ENCODE measurements at regions not wholly inside any gene's neighbourhood (a gene's known extent, or its start where the extent isn't known, plus 50 kb on each side); places are given as distances from the start of the nearest gene placed in this dataset.

DNA sequence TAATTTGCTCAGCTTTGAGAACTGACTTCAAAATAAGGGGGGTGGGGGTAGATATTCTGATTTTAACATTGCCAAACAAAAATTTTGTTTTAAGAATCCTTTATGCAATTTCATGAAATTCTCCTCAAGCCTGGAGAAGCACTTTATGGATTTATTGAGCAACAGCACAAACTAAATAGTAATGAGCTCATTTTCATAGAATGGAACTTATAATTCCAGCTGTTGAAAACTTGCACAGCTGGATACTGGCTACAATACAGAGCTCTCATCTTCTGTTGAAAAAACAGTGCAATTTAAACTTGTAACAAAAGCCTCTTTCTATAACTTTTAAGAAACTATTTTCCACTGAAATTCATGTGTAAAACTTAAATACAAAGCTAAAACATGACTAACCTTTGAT, 137.6 kb upstream of the FN1 start:
- Histone ChIP-seq H3K9me3 (ENCODE audit: control insufficient read depth in 1 of 2, low read length in 2 of 2) (no peaks in the 10 kb centered on the region), H3K4me3 (ENCODE audit: low read depth in 1 of 2, low read length in 2 of 2) (no peak overlapping the region), H3K36me3 (ENCODE audit: control insufficient read depth in 1 of 2, insufficient read depth in 2 of 2, low read length in 2 of 2) (no peaks in the 10 kb centered on the region), H3K27me3 (ENCODE audit: control insufficient read depth in 1 of 2, insufficient read depth in 2 of 2, low read length in 2 of 2) (no peaks in the 10 kb centered on the region), H3K4me1 (ENCODE audit: control insufficient read depth in 1 of 2, insufficient read depth in 2 of 2, low read length in 2 of 2) (peaks cover 0 to 4% of the 10 kb centered on the region in 2 donors), H3K27ac (ENCODE audit: low read depth, low read length) (no peak overlapping the region), H3K9ac (ENCODE audit: low read depth in 1 of 2, low read length in 2 of 2) (no peak overlapping the region)

DNA sequence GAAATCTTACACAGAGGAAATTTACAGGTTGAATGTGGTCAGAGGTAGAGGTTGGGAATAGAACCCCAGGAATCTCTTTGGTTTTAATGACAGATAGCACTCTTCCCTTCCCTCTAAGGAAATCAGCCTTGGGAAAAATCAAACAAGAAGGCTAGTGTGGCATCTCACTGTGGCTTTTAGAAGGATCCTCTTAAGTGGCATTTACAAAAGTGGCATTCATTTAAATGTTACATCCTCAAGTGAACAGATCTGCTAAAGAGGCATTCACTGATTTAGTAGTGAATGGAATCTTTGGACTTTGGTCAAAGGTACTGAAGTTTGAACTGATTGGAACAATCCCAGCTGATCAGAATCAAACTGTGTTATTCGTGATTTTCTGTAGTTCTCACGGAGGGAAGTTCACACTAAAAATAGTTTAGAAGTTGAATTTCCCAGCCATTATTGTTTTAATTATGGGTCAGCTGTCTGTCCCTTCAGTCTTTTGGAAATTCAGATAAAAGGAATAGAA, 136.5 kb upstream of the FN1 start:
- Histone ChIP-seq H3K9me3 (ENCODE audit: control insufficient read depth in 1 of 2, low read length in 2 of 2) (no peaks in the 10 kb centered on the region), H3K27ac (ENCODE audit: low read depth, low read length) (no peak overlapping the region), H3K36me3 (ENCODE audit: control insufficient read depth in 1 of 2, insufficient read depth in 2 of 2, low read length in 2 of 2) (no peaks in the 10 kb centered on the region), H3K27me3 (ENCODE audit: control insufficient read depth in 1 of 2, insufficient read depth in 2 of 2, low read length in 2 of 2) (no peaks in the 10 kb centered on the region), H3K4me3 (ENCODE audit: low read depth in 1 of 2, low read length in 2 of 2) (no peak overlapping the region), H3K4me1 (ENCODE audit: control insufficient read depth in 1 of 2, insufficient read depth in 2 of 2, low read length in 2 of 2) (peaks cover 0 to 4% of the 10 kb centered on the region in 2 donors), H3K9ac (ENCODE audit: low read depth in 1 of 2, low read length in 2 of 2) (no peak overlapping the region)

DNA sequence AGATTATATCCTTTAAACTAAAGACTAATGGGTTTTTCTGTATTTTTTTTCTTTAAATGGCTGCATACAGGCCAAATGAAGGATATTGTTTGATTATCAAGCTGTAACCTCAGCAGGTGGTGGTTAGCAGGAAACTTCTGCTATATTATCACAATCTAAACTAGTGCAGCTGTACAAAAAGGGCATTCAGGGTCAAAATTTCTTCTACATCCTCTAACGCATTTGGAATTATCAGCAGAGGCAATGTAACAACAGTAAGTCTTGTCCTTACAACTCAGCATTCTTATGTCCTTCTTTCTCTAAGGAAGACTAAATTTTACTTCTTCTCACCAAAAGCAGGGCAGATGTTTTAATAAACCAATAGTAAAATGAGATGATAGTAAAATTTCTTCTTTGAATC, 135.8 kb upstream of the FN1 start:
- H3K27ac ChIP-seq (ENCODE audit: low read depth, low read length), result no peak overlapping the region
- peaks cover 0 to 4% of the 10 kb centered on the region in 2 donors for H3K4me1 ChIP-seq (ENCODE audit: control insufficient read depth in 1 of 2, insufficient read depth in 2 of 2, low read length in 2 of 2)
- no peak overlapping the region for H3K9ac ChIP-seq (ENCODE audit: low read depth in 1 of 2, low read length in 2 of 2)
- H3K36me3 ChIP-seq (ENCODE audit: control insufficient read depth in 1 of 2, insufficient read depth in 2 of 2, low read length in 2 of 2), result no peaks in the 10 kb centered on the region
- no peak overlapping the region for H3K4me3 ChIP-seq (ENCODE audit: low read depth in 1 of 2, low read length in 2 of 2)
- no peaks in the 10 kb centered on the region for H3K9me3 ChIP-seq (ENCODE audit: control insufficient read depth in 1 of 2, low read length in 2 of 2)
- H3K27me3 ChIP-seq (ENCODE audit: control insufficient read depth in 1 of 2, insufficient read depth in 2 of 2, low read length in 2 of 2), result no peaks in the 10 kb centered on the region

DNA sequence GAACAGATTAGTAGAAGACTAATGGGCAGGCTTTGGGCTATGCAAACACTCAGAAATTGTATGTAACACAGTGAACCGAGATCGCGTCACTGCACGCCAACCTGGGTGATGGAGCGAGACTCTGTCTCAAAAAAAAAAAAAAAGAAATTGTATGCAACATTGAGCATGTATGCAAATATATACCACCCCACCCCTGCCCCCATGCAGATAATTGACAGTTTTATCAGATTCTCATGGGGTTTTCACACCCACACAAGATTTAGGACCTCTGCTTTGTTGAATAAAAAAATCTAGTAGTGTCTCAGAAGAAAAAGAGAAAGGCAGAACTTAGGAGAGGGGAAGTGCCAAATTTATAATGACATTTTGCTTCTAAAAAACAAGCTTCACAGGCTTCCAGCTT, 131.6 kb upstream of the FN1 start:
- Histone ChIP-seq H3K27ac (ENCODE audit: low read depth, low read length) (no peak overlapping the region), H3K27me3 (ENCODE audit: control insufficient read depth in 1 of 2, insufficient read depth in 2 of 2, low read length in 2 of 2) (no peaks in the 10 kb centered on the region), H3K4me1 (ENCODE audit: control insufficient read depth in 1 of 2, insufficient read depth in 2 of 2, low read length in 2 of 2) (peaks cover 0 to 4% of the 10 kb centered on the region in 2 donors), H3K9me3 (ENCODE audit: control insufficient read depth in 1 of 2, low read length in 2 of 2) (no peaks in the 10 kb centered on the region), H3K36me3 (ENCODE audit: control insufficient read depth in 1 of 2, insufficient read depth in 2 of 2, low read length in 2 of 2) (no peaks in the 10 kb centered on the region), H3K4me3 (ENCODE audit: low read depth in 1 of 2, low read length in 2 of 2) (no peak overlapping the region), H3K9ac (ENCODE audit: low read depth in 1 of 2, low read length in 2 of 2) (no peak overlapping the region)

DNA sequence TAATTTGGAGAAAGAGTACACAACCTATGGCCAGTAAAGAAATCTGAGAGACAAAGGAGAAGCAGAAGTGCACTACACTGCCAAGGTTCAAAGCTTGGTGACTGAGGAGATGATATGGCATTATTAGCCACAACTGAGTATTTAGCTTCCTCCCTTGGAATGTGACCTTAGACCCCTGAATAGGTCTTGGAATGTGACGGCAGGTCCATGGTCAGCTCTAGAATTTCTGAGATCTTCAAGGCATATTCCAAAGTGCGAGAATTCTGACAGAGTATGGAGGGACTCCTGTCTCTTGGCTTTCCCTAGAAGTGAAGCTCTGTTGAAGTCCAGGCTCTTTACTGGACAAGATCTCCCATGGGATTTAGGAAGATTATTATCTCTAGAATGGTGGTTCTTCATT, 130.0 kb upstream of the FN1 start:
- Histone ChIP-seq H3K4me1 (ENCODE audit: control insufficient read depth in 1 of 2, insufficient read depth in 2 of 2, low read length in 2 of 2) (no peaks in the 10 kb centered on the region), H3K9me3 (ENCODE audit: control insufficient read depth in 1 of 2, low read length in 2 of 2) (no peaks in the 10 kb centered on the region), H3K27ac (ENCODE audit: low read depth, low read length) (no peak overlapping the region), H3K36me3 (ENCODE audit: control insufficient read depth in 1 of 2, insufficient read depth in 2 of 2, low read length in 2 of 2) (no peaks in the 10 kb centered on the region), H3K9ac (ENCODE audit: low read depth in 1 of 2, low read length in 2 of 2) (no peak overlapping the region), H3K4me3 (ENCODE audit: low read depth in 1 of 2, low read length in 2 of 2) (no peak overlapping the region), H3K27me3 (ENCODE audit: control insufficient read depth in 1 of 2, insufficient read depth in 2 of 2, low read length in 2 of 2) (no peaks in the 10 kb centered on the region)

DNA sequence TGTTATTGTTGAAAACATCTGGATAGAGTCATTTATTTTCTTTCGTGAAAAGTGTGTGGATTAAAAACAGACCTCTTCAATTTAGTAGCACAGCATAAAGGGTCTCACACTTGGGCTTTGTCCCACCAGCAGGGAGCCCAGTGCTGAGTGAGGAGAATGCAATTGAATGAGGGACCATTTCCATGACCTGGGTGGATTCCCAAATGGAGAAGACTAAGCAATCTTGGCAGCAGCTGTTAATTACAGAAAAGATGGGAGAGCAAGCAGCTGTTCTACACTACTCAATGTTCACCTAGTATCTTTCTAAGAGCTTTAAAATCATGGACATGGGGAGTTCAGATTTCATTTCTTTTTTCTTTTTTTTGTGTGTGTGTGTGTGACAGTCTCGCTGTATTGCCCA, 121.8 kb upstream of the FN1 start:
- H3K9me3 ChIP-seq (ENCODE audit: control insufficient read depth in 1 of 2, low read length in 2 of 2), result no peaks in the 10 kb centered on the region
- H3K9ac ChIP-seq (ENCODE audit: low read depth in 1 of 2, low read length in 2 of 2), result no peak overlapping the region
- H3K4me1 ChIP-seq (ENCODE audit: control insufficient read depth in 1 of 2, insufficient read depth in 2 of 2, low read length in 2 of 2), result no peaks in the 10 kb centered on the region
- no peak overlapping the region for H3K4me3 ChIP-seq (ENCODE audit: low read depth in 1 of 2, low read length in 2 of 2)
- H3K36me3 ChIP-seq (ENCODE audit: control insufficient read depth in 1 of 2, insufficient read depth in 2 of 2, low read length in 2 of 2), result no peaks in the 10 kb centered on the region
- no peaks in the 10 kb centered on the region for H3K27me3 ChIP-seq (ENCODE audit: control insufficient read depth in 1 of 2, insufficient read depth in 2 of 2, low read length in 2 of 2)
- no peak overlapping the region for H3K27ac ChIP-seq (ENCODE audit: low read depth, low read length)

DNA sequence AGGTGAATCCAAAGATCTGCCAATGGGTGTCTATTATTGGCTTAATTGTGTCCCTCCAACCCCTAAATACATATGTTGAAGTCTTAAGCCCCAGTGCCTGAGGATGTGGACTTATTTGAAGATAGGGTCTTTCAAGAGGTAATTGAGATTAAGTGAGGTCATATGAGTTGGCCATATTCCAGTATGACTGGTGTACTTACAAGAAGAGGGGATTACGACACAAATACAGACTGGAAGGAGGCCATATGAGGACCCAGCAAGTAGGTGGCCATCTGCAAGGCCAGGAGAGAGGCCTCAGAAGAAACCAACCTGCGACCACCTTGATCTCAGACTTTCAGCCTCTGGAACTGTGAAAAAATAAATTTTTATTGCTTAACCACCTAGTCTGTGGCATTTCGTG, 121.1 kb upstream of the FN1 start:
- no peak overlapping the region for H3K9ac ChIP-seq (ENCODE audit: low read depth in 1 of 2, low read length in 2 of 2)
- H3K27me3 ChIP-seq (ENCODE audit: control insufficient read depth in 1 of 2, insufficient read depth in 2 of 2, low read length in 2 of 2), result no peaks in the 10 kb centered on the region
- no peaks in the 10 kb centered on the region for H3K36me3 ChIP-seq (ENCODE audit: control insufficient read depth in 1 of 2, insufficient read depth in 2 of 2, low read length in 2 of 2)
- H3K27ac ChIP-seq (ENCODE audit: low read depth, low read length), result no peak overlapping the region
- H3K9me3 ChIP-seq (ENCODE audit: control insufficient read depth in 1 of 2, low read length in 2 of 2), result no peaks in the 10 kb centered on the region
- H3K4me3 ChIP-seq (ENCODE audit: low read depth in 1 of 2, low read length in 2 of 2), result no peak overlapping the region
- no peaks in the 10 kb centered on the region for H3K4me1 ChIP-seq (ENCODE audit: control insufficient read depth in 1 of 2, insufficient read depth in 2 of 2, low read length in 2 of 2)

DNA sequence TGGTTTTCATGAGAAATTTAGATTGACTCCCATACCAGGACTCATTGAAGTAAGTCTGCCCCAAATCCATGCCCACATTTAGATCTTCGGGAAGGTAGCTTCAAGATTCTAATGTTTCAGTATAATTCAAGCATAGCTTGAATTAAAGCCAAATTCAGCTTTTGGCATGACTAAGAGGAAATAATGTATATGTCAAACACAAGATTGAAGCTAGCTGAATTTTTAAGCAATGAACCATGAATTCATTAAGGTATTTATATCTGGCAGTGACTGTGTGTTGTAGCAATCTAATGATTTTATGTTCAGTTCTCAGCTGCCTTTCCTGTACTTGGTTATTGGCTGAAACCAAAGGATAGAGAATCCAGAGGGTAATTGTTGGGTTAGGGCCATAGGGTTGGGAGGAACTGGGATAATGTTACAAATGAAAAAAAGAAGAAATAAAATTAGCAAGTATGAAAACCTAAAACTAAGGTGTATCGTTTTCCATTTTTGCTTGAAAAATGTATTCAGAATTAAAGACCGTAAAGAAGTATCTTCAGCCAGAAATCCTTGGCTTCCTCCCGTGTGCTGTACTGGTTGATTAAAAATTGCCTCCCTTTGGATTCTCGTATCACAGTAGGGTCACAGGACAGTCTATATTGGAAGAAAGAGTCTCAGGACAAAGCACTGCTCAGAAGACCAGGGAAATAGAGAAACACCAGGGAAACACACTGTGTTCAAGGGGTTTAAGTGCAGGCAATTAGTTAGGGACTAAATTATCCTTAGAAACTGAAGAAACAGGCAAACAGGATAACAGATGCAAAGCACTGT, 119.0 kb upstream of the FN1 start:
- Histone ChIP-seq H3K36me3 (ENCODE audit: control insufficient read depth in 1 of 2, insufficient read depth in 2 of 2, low read length in 2 of 2) (no peaks in the 10 kb centered on the region), H3K27ac (ENCODE audit: low read depth, low read length) (no peak overlapping the region), H3K4me1 (ENCODE audit: control insufficient read depth in 1 of 2, insufficient read depth in 2 of 2, low read length in 2 of 2) (no peaks in the 10 kb centered on the region), H3K9ac (ENCODE audit: low read depth in 1 of 2, low read length in 2 of 2) (no peak overlapping the region), H3K9me3 (ENCODE audit: control insufficient read depth in 1 of 2, low read length in 2 of 2) (no peaks in the 10 kb centered on the region), H3K27me3 (ENCODE audit: control insufficient read depth in 1 of 2, insufficient read depth in 2 of 2, low read length in 2 of 2) (no peaks in the 10 kb centered on the region), H3K4me3 (ENCODE audit: low read depth in 1 of 2, low read length in 2 of 2) (no peak overlapping the region)

DNA sequence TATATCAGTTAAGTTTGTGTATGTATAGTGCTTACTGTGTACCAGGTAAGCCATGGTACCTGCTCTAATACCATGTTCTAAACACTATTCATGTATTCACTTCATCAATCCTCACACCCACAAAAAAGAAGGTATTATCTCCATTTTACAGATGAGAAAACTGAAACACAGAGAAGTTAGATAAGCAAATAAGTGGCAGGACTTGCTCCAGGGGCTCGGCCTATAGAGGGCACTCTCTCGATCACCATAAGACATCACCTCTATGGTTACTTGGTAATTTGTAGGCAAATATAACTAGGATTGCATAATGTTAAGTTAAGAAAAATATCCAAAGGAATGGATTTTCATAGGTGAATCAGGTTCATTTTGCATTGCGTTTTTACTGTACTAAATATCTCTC, 118.1 kb upstream of the FN1 start:
- Histone ChIP-seq H3K9ac (ENCODE audit: low read depth in 1 of 2, low read length in 2 of 2) (no peak overlapping the region), H3K4me1 (ENCODE audit: control insufficient read depth in 1 of 2, insufficient read depth in 2 of 2, low read length in 2 of 2) (no peaks in the 10 kb centered on the region), H3K4me3 (ENCODE audit: low read depth in 1 of 2, low read length in 2 of 2) (no peak overlapping the region), H3K36me3 (ENCODE audit: control insufficient read depth in 1 of 2, insufficient read depth in 2 of 2, low read length in 2 of 2) (no peaks in the 10 kb centered on the region), H3K27ac (ENCODE audit: low read depth, low read length) (no peak overlapping the region), H3K9me3 (ENCODE audit: control insufficient read depth in 1 of 2, low read length in 2 of 2) (no peaks in the 10 kb centered on the region), H3K27me3 (ENCODE audit: control insufficient read depth in 1 of 2, insufficient read depth in 2 of 2, low read length in 2 of 2) (no peaks in the 10 kb centered on the region)

DNA sequence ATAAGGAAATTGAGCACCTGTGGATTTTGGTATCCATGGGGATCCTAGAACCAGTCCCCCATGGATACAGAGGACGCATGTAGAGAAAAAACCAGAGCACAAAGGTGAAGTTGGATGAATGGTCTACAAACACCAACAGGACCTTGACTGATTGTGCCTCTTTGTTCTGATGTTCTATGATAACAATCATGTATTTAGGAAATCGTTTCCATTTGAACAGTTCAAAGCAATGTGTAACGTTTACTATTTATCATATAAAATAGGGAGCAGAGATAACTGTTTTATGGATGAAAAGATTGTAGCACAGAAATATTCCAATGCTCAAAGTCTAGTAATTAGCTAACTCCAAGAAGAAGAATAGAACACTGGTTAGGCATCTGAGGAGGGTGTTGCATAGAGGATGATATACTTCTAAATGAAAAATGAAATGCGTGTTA, 116.3 kb upstream of the FN1 start:
- Histone ChIP-seq H3K9ac (ENCODE audit: low read depth in 1 of 2, low read length in 2 of 2) (no peak overlapping the region), H3K9me3 (ENCODE audit: control insufficient read depth in 1 of 2, low read length in 2 of 2) (no peaks in the 10 kb centered on the region), H3K36me3 (ENCODE audit: control insufficient read depth in 1 of 2, insufficient read depth in 2 of 2, low read length in 2 of 2) (no peaks in the 10 kb centered on the region), H3K27ac (ENCODE audit: low read depth, low read length) (no peak overlapping the region), H3K27me3 (ENCODE audit: control insufficient read depth in 1 of 2, insufficient read depth in 2 of 2, low read length in 2 of 2) (no peaks in the 10 kb centered on the region), H3K4me1 (ENCODE audit: control insufficient read depth in 1 of 2, insufficient read depth in 2 of 2, low read length in 2 of 2) (no peaks in the 10 kb centered on the region), H3K4me3 (ENCODE audit: low read depth in 1 of 2, low read length in 2 of 2) (no peak overlapping the region)

Measured in duodenal mucosa (tissue), 2 donors.